Fibroblast of skin of right biceps (primary cell): ENCODE measurements at regions not wholly inside any gene's neighbourhood (a gene's known extent, or its start where the extent isn't known, plus 50 kb on each side); places are given as distances from the start of the nearest gene placed in this dataset.
"Not testable (repeated sequence)": the region's sequence is repeated elsewhere in the genome, so short reads cannot be mapped to it uniquely, and the experiment has no call there.

Experiments used
- DNase-seq: peaks from one replicate; pipeline ENCODE4 v3.0.0-alpha.2; 2013

DNA sequence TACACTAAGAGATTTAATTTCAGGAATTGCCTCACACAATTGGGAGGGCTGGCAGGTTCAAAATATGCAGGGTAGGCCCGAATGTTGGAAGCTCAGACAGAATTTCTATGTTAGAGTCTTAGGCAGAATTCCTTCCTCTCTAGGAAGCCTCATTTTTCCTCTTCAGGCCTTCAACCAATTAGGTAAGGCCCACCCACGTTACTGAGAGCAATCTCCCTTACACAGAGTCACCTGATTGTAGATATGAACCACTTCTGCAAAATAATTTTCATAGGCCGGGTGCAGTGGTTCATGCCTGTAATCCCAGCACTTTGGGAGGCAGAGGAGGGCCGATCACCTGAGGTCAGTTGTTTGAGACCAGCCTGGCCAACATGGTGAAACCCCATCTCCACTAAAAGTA is 50.2 kb upstream of the HIVEP1 start:
- no peak for DNase-seq

DNA sequence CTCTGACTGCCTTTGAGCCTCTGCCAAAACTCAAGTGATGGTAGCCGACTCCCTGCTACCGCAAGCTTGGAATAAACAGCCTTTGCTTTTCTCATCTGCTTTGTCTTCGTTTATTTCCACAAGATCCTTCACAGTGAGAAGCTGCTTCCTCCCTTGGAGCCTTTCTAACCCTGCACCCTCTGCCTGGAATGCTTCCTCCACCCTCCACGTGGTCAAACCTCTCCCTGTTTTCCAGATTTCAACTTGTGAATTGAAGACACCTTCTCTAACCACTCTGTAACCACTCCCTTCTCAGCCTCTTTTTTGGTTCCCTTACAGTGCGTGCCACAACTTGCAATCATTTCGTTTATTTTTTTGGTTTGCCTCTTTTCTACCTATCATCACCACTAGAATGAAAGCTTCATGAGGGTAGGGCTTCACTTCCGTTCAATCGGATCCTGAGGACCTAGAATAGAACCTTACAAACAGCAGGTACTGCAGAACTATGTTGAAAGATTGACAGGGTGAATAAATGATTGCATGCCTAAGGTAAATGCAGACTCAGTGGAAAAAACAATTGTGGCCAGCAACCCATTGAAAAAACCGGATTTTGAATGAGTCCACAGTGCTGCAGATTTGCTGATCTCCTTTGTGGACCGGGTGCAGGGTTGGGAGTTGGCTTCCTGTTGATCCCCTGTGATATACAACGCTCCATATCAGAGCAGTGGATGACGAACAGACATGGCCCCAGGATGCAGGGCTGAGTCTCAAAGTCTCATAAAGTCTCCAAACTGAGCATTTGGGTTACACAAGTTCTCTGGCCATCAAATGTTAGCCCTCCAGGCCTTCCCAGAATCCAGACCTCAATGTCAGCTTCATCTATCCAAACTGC is 51.0 kb upstream of the HIVEP1 start:
- DNase-seq, result no peak

DNA sequence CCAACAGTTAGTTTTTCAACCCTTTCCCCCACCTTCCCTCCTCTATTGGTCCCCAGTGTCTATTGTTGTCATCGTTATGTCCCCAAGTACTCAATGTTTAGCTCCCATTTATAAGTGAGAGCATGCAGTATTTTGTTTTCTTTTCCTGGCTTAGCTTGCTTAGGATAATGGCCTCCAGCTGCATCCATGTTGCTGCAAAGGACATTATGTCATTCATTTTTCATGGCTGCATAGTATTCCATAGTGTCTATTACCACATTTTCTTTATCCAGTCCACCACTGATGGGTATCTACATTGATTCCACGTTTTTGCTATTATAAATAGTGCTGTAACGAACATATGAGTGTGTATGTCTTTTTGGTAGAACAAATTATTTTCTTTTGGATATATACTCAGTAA is 55.3 kb upstream of the HIVEP1 start:
- DNase-seq, result no peak

DNA sequence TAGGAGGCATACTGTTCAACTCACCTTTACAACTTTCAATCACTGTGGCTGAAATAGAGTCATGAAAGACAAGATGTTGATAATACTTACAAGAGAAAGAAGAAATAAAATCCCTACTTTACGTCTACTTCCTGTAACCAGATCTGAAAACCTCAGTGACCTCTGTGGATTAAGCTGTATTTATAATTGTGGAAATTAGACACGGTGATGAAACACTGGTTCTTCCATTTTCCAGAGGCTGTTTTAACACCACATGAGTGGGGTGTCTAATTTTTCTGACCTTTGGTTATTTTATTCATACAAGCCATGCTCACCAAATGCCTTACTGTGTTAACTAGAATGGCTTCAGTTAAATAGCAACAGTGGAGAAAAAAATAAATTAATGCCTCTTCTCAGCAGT is 58.5 kb upstream of the HIVEP1 start:
- DNase-seq, result no peak

DNA sequence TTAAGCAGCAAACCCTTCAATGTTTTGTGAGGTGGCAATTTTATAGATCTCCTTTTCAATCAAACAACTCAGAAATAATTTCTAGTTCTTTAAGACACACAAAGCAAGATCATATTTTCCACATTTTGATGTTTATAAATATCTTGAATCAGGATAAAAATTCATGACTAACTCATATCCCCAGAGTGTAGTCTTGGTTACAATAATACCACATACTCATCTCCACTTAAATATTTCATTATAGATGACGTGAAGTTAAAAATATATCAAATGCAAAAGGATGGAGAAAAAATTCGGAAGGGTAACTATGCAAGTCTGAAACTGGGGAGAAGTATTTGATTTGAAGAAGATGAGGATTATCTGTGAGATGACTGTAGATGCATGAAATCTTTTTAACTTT is 59.8 kb upstream of the HIVEP1 start:
- peak; percentile 62 for DNase-seq

GRCh38 chr6:11951868-11952267 is 60.2 kb upstream of the HIVEP1 start:
- DNase-seq, result no peak

DNA sequence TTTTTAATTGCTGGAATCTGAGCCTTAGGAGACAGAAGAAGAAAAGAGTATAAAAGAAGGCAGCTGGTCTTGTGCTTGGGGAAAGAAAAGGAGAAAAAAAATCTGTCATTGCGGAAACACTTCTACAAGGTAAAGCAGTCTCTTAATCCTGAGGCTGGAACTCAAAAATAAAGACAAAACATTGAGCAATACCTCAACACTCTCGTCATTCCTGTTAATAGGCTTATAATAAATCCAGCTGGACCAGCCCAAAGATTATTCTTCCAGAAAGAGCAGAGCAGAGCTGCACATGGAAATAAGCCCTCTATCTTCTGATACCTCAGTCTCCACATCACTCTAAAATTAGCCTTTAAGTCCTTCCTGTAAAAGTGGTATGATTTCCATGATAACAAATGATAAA is 62.0 kb upstream of the HIVEP1 start:
- DNase-seq, result no peak

DNA sequence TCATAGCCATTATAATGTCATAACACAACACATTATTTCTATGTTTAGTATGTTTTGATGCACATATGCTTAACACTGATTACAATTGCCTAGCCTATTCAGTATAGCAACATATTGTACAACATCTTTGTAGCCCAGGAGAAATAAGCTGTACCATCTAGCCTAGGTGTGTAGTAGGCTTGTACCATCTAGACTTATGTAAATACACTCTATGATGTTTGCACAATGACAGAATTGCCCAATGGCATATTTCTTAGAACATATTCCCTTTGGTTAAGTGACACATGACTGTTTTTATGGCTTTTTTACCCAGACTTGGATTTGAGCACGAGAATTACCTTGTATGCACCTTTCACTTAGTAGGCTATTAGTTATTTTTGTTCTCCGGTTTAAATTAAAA is 64.5 kb upstream of the HIVEP1 start:
- no peak for DNase-seq

- DNase-seq, result no peak
Measured at GRCh38 chr6:11947063-11947462, 65.0 kb upstream of the HIVEP1 start.

DNA sequence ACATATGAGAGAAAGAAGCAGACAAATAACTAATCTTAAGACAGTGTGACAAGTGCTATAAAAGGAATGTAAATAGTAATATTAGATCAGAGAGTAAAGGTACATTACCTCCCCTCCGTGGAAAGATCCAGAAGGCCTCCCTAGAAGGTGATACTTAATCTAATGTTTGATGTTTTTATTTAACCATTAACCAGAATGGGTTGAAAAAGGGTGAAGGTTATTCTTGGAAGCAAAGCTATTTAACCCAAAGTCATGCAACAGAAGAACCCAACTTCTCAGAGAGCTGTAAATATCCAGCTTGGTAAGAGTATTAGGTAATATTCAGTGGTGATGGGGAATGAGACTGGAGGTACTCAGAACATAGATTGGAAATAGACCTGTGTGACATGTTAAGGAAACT is 68.0 kb upstream of the HIVEP1 start:
- DNase-seq, result no peak

GRCh38 chr6:11943060-11943459 is 69.1 kb upstream of the HIVEP1 start:
- no peak for DNase-seq

DNA sequence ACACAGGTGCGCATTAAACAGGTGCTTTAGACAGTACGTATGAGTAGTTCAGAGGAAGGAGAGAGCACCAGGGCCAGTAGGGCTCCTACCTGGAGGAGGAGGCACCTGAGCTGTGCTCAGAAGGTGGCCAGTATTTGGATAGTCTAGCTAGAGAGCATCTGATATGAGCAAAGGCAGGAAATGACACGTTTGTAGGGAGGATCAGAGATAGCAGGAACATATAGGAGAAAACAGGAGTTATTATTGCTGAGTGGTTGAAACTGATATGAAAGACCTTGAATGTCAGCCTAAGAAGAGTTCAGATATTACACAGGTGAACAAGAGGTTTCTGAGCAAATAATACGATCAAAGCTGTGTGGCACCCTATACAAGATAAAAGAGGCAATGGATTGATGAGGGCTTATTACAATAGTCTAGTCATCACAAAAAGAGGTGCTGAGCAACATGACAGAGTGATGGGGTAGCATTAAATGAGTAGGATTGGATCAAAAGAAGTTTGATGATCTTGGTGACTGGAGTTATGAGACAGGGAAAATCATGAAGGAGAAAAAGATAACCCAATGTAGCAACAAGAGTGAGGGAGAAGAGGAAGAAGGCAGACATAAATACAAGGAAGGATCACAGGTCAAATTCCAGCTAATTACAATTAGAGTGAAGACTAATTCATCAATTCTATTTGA is 69.8 kb upstream of the HIVEP1 start:
- DNase-seq, result no peak

DNA sequence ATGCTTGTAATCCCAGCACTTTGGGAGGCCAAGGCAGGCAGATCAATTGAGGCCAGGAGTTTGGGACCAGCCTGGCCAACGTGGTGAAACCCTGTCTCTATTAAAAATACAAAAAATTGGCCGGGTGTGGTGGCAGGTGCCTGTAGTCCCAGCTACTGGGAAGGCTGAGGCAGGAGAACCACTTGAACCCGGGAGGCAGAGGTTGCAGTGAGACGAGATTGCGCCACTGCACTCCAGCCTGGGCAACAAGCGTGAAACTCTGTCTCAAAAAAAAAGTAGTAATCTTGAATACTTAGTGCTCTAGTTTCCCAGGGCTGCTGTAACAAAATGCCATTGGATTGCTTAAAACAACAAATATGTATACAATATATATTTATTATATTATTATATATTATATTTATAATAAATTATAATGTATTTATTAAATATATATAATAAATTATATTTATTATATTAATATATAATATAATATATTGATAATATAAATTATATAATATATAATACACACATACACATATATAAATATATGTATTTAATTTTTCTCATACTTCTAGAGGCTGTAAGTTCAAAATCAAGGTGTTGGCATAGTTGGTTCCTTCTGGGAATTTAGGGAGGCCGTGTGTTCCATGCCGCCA is 71.5 kb upstream of the HIVEP1 start:
- DNase-seq, result not testable (repeated sequence)

DNA sequence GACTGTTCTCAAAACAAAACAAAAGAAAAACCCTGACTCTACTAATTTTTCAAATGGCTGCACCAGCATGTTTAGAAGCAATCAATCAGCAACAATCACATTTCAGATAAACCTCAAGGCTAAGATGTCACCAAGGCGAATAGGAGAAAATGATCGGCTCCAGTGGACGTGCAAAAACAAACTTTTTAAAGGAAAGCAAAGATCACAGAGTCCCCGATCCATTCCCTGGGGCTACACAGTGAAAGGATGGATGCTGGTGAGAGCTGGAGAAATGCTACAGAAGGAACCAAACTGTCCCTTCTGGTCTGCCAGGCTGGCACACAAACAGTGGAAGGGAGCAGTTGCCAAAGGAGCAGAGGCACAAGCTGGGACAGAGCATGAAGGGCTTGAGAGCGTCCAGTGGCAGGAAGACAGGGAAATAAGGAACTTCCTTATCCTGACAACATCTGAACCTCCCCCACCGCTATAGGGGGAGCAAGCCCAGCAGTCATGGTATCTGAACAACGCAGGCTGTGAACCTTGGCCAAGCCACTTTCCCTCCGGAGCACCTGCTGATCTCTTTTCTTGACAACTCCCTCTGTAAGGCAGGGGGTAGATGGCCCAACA is 73.7 kb upstream of the HIVEP1 start:
- no peak for DNase-seq

DNA sequence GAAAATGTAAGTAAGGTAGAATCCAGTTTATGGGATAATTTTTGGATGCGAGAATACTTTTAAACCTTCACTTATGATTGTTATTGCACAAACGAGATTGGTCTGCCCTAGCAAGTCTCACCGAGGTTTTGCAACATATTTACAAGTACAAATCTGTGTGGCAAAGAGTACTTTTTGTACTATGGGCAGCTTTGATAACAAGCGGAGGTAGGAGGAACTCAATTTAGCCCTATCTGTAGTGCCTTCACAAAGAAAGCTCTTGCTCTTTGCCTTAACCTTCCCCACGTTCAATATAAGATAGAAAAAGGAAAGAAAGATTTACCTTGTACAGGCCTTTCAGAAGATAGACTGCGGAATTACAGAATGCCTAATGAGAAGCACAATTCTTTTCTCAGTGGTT is 77.5 kb upstream of the HIVEP1 start:
- DNase-seq, result no peak

DNA sequence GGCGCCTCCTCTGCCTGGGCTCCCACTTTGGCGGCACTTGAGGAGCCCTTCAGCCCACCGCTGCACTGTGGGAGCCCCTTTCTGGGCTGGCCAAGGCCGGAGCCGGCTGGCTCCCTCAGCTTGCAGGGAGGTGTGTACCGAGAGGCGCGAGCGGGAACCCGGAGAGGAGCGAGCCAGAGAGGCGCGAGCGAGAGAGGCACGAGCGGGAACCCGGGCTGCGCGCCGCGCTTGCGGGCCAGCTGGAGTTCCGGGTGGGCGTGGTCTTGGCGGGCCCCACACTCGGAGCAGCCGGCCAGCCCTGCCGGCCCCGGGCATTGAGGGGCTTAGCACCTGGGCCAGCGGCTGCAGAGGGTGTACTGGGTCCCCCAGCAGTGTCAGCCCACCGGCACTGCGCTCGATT is 79.2 kb upstream of the HIVEP1 start:
- not testable (repeated sequence) for DNase-seq

DNA sequence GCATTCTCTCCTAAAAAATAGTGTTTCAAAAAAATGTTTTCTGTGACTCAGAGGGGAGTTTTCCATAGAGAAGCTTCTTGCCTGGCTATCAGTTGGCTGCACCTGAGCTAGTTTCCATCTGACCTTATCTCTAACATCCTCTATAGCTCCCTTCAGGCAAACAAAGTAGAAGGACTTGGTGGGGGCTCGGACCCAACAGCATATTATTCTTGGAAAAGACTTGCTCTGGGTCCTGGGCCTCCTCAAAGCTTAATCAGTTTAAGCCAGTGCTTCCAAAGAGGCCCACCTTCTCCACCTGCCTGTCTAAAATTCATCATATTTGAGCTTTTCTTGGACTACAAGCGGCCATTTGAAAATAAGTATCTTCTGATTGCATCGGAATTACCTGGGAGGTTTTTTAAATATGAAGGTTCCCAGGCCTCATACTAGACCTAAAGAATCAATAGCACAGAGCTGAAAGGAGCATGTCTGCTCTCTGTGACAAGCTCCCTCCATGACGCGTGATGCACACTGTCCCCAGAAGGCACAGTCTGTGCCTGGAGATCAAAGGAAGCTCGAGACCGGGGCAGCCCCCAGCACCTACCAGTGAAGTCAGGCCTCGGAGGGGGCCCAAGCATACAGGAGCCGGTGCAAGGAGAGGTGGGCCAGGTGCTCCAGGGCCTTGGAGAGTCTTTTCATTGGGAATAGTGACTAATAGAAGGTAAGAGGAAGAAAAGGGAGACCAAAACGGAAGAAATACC is 80.6 kb upstream of the HIVEP1 start:
- no peak for DNase-seq

DNA sequence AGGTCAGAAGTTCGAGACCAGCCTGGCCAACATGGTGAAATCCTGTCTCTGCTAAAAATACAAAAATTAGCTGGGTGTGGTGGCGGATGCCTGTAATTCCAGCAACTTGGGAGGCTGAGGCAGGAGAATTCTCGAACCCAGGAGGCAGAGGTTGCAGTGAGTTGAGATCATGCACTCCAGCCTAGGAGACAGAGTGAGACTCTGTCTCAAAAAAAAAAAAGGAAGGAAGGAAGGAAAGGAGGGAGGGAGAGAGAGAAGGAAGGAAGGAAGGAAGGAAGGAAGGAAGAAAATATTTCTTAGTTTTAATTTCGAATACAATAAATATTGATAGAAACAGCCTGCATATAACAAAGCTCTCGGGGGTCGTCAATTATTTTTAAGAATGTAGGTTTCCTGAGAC is 81.3 kb upstream of the HIVEP1 start:
- DNase-seq, result not testable (repeated sequence)

- DNase-seq, result no peak
Measured at GRCh38 chr6:11930240-11930639, 81.9 kb upstream of the HIVEP1 start.

DNA sequence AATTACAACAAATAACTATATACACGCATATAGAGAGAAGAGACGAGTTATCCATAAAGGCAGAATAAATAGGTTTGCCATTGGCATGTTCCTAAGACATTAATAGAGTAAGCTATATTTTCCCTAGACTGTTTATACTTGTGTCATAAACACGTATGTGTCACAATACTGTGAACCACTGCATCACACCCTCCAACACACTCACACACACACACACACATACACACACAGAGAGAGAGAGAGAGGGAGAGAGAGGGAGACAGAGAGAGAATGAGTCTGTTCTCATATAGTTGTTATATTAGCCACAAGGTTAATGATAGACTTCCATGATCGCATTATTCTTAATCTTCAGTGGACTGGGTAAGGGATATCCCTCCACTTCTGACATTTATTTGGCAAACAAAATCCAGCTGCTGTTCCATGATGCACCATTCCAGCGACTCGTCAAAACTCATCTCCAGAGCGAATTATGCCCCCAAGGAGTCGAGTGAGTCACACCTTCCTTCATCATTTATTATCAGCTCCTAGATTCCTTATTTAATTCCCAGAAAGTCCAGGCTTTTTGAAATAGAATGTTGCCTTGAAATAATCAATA is 82.8 kb upstream of the HIVEP1 start:
- peak; percentile 44 for DNase-seq

- no peak for DNase-seq
Measured at GRCh38 chr6:11926594-11927407, 85.3 kb upstream of the HIVEP1 start.

- DNase-seq, result no peak
Measured at GRCh38 chr6:11925805-11926204, 86.3 kb upstream of the HIVEP1 start.
